GM19395 (cell line): ENCODE measurements at regions not wholly inside any gene's neighbourhood (a gene's known extent, or its start where the extent isn't known, plus 50 kb on each side); places are given as distances from the start of the nearest gene placed in this dataset.
"Not testable (repeated sequence)": the region's sequence is repeated elsewhere in the genome, so short reads cannot be mapped to it uniquely, and the experiment has no call there.

Source experiments
- ATAC-seq: cut with Tn5 transposase; IDR thresholded peaks from one replicate; pipeline ENCODE4 v1.9.1; 2021; ENCODE audit warnings: mild to moderate bottlenecking, moderate library complexity; ENCODE audit not compliant: unreplicated experiment

- ATAC-seq, result not testable (repeated sequence)
These were observed 125.2 kb downstream of the UNC93B1 start for GRCh38 chr11:67878666-67879065.

DNA sequence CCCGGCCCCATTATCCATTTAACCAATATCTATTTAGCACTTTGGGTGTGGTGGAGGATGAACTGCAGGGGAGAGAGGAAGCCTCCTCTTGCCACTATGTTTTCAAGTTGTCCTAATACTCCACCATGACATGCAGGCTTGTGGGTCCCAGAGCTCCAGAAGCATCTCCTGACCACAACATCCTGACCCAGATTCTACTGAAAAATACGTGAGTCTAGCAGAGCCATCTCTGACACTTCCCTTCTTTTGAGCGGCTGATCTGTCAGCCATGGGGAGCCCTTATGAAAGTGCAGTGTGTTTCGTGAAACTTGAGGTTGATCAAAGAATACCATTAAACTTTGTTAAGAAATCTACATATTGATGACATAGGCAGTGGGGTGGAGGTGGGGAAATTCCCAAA lies 126.6 kb downstream of the UNC93B1 start:
- not testable (repeated sequence) for ATAC-seq

DNA sequence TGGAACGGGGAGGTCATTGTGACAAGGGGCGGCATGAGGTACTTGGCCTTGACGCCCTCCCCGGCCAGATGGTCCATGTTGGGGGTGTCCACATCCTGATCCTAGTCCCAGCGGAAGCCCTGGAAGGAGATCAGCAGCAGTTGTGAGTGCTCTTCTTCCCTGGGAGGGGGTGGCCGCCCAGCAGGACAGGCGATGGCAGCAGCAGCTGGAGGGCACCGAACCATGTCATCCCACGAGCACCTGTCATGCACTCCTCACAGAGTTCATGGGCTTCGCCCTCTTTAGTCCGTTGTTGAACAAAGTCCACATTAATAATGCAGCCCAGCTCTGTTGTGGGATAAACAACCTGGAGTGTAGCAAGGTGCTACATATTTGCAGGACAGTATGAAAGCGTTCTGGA lies 130.7 kb downstream of the UNC93B1 start:
- not testable (repeated sequence) for ATAC-seq

GRCh38 chr11:67871168-67871567 lies 132.7 kb downstream of the UNC93B1 start:
- not testable (repeated sequence) for ATAC-seq

DNA sequence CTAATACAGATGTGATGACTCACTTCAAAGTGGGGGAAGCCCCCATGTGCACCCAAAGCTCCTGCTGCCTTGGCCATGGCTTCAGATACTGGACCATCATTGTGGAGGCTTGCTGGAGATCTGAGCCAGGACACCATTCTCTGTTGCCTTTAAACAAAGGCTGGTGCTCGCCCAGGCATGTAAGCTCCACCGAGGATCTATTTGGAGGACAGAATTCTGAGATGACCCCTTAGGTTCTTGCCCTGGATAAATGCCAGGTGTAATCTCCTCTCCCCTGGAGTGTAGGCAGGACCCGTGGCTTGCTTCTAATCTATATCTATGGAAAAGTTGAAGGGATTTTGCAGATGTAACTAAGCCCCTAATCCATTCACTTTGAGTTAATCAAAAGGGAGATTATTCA lies 141.0 kb downstream of the UNC93B1 start:
- ATAC-seq, result not testable (repeated sequence)

GRCh38 chr11:67859513-67860161 lies 144.3 kb downstream of the UNC93B1 start:
- not testable (repeated sequence) for ATAC-seq

DNA sequence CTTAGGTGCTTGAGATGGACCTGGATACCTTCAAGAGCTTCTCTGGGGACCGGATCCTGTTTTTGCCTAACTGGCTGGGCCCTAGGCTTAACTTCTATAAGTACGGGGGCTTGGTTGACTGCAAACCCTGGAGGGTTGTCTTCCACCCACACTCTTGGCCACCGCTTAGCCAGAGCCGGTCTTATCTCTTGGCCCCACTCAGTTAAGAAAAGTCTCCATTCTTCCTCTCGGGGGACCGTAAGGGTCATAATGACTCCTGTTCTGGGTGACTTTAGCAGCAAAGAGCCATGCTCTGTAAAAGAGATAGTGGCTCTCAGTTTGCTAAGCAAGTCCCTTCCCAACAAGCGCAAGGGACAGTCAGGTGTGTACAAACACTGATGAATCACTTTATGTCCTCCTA lies 153.2 kb downstream of the UNC93B1 start:
- ATAC-seq, result not testable (repeated sequence)

GRCh38 chr11:67849766-67850165 lies 154.1 kb downstream of the UNC93B1 start:
- not testable (repeated sequence) for ATAC-seq

DNA sequence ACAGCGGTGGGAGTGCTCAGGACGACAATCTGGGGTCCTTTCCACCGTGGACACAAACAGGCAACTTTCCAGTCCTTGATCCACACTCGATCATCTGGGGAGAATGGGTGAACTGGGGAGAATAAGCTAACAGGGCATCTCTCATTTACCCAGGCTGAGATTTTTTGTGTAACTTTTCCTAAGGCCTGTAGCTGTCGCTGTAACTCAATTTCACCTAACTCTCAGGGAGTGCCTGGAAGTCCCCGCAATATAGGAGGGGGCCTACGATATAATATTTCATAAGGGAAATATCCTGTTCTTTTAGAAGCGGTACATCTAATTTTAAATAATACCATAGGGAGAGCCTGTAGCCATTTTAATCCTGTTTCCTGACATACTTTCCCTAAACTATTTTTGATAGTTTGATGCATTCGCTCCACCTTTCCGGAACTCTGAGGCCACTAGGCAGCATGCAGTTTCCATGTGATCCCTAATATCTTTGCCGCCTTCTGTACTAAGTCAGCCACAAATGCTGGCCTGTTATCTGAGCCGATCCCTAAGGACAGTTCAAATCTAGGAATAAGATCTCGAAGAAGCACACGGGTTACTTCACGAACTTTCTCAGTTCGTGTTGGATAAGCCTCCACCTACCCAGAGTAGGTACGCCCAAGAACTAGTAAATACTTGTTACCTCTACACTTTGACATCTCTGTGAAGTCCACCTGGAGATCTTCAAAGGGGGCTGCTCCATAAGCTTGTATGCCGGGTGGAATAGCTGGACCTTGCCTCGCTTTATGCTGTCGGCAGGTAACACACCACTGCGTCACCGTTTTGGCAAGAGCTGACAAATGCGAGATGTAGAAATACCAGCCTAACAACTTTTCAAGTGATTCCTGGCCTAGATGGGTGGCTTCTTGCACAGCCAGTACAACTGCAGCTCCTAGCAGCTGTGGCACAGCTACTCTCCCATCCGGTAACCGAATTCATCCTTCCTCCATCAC lies 155.7 kb downstream of the UNC93B1 start:
- ATAC-seq, result not testable (repeated sequence)

GRCh38 chr11:67846303-67846702 lies 157.6 kb downstream of the UNC93B1 start:
- not testable (repeated sequence) for ATAC-seq

- ATAC-seq, result not testable (repeated sequence)
These were observed 158.6 kb downstream of the UNC93B1 start for GRCh38 chr11:67845296-67845695.

- not testable (repeated sequence) for ATAC-seq
These were observed 163.3 kb downstream of the UNC93B1 start for GRCh38 chr11:67840599-67840998.

- not testable (repeated sequence) for ATAC-seq
These were observed 155.7 kb upstream of the ALDH3B2 start for GRCh38 chr11:67830152-67830551.

DNA sequence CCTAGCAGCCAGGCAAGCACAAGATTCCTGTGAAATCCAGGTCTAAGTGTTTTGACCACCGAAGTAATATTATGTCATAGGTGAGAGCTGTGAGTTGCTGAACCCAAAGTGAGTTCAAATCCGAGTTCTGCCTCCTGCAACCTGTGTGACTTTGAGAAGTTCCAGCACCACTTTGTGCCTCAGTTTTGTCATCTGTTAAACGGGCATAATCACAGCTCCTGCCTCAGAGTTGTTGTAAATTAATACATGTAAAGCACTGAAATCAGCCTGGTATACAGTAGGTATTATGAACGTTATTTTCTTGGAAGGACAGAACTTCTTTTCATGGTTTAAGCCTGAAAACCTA lies 152.5 kb upstream of the ALDH3B2 start:
- ATAC-seq, result not testable (repeated sequence)

DNA sequence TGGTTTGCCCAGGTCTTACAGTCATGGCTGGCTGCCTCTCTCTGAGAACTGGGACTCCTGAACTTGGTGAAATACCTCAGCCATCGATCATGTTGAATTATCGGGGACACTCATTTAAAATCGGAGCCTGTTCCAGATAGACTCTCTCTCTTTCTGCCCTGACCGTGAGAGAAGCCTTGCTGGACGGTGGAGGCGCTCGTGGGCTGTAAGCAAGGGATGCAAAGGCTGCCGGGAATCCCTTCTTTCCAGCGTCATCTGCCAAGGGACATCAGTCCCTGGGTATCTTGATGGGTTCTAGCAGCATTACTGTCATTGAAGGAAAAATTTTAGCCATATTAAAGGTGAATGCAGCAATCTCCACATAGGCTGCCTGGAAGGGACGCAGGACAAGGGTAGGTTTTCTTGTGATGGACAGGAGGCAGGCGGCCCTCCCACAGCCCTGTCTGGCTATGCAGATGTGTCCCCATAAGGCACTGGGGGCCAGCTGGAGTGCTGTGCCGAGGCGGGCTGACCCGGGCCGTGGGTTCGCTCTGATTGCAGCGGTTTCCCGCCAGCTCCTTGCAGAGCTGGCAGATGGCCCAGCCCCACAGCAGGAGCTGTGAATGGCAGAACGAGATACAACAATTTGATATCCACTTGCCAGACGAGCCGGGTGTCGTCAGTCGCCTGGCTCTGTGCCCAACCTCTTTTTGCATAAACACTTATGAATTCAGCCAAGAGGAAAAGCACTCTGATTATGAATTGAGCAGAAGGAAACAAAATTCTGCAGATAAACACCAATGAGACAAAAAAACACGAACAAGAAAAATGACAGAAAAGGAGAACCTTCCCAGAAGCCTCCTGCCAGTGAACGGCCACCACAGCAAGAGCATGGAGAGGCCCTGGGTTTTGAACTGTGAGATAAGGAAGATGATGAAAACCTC lies 151.9 kb upstream of the ALDH3B2 start:
- not testable (repeated sequence) for ATAC-seq

GRCh38 chr11:67824861-67825260 lies 150.4 kb upstream of the ALDH3B2 start:
- ATAC-seq, result not testable (repeated sequence)

DNA sequence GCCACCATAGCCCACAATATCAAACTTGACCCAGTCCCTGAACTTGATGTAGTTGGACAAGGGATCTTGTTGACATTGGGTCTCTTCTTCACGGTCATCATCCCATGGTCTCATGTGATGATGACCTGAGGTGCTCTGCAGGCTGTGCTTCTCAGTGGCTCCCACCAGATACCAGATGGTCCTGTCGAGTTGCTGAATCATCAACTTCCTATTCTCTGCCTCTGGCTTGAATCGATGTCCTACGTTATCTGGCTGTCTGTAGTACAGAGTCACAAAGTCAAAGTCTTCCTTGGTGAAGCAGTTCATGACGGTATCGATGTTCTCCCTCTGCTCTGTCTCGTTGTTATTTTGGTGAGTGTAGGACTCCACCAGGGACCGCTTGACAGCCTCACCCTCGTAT lies 145.7 kb upstream of the ALDH3B2 start:
- no peak for ATAC-seq

DNA sequence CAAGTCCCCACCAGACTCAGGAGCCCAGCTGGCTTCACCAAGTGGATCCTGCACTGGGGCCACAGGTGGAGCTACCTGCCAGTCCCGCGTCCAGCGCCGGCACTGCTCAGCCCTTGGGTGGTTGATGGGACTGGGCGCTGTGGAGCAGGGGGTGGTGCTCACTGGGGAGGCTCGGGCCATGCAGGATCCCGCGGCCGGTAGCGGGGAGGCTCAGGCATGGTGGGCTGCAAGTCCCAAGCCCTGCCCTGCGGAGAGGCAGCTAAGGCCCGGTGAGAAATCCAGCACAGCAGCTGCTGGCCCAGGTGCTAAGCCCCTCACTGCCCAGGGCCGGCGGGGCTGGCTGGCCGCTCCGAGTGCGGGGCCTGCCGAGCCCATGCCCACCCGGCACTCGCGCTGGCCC lies 143.1 kb upstream of the ALDH3B2 start:
- not testable (repeated sequence) for ATAC-seq

DNA sequence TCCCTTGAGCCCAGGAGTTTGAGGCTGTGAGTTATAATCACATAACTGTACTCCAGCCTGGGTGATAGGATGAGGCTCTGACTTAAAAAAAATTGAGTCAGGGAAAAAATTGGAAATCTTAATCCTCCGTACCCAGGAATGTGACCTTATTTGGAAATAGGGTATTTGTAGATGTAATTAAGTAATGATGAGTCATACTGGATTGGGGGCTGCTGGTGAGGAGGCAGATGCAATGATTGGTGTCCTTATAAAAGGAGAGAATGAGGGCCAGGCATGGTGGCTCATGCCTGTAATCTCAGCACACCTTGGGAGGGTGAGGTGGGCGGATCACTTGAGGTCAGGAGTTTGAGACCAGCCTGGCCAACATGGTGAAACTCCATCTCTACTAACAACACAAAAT lies 134.9 kb upstream of the ALDH3B2 start:
- not testable (repeated sequence) for ATAC-seq

DNA sequence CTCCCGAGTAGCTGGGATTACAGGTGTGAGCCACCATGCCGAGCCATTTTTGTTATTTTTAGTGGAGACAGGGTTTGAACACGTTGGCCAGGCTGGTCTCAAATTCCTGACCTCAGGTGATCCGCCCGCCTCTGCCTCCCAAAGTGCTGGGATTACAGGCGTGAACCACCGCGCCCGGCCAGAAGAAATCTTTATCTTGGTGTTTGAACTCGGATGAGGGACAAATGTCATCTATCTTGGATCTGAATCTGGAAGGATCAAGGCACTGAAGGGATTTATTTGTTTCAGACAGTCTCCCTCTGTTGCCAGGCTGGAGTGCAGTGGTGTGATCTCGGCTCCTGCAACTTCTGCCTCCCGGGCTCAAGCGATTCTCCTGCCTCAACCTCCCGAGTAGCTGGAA lies 133.5 kb upstream of the ALDH3B2 start:
- ATAC-seq, result not testable (repeated sequence)

DNA sequence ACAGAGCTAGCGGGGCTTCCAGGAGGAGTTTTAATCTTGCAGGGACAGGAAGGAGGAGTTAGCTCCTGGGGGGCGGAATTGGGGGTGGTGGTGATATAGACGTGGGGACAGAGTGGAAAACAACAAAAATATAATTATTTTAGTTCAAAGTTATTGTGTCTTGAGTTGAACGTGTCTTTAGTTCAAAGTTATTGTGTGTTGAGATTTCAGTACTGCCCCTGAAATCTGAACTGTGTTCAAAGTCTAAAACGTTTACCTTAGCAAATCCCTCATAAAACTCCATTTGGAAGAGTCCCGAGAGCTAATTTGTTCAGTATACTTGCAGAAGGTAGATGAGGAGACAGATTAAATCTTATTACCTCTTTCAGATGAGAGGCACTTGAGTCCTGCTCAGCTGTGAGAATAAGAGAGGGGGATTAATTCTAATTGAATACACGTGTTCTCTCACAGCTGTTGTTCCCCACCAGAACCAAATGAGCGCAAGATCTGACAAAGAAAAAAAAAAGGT lies 132.4 kb upstream of the ALDH3B2 start:
- not testable (repeated sequence) for ATAC-seq
